ENCODE measurements at regions not wholly inside any gene's neighbourhood (a gene's known extent, or its start where the extent isn't known, plus 50 kb on each side); places are given as distances from the start of the nearest gene placed in this dataset.

- TF ChIP-seq JUN (IDR thresholded peaks at IDR 0.05) (no peak), NFE2L2 (conservative IDR thresholded peaks at IDR 0.05; ENCODE audit: low read length) (no peak), NPAS2 (CRISPR knock-in tag; IDR thresholded peaks at IDR 0.05; ENCODE audit: borderline replicate concordance) (no peak), KDM1A (IDR thresholded peaks at IDR 0.05; ENCODE audit: low read depth) (no peak), FOSB (CRISPR knock-in tag; IDR thresholded peaks at IDR 0.05) (no peak), HDAC2 (IDR thresholded peaks at IDR 0.05) (no peak), EHMT2 (IDR thresholded peaks at IDR 0.05; ENCODE audit: low read depth) (no peak), ZC3H11A (IDR thresholded peaks at IDR 0.05) (no peak), POLR2AphosphoS2 (conservative IDR thresholded peaks at IDR 0.05; ENCODE audit: low read length) (no peak), RARB (CRISPR knock-in tag; IDR thresholded peaks at IDR 0.05) (no peak)
- TF ChIP-seq, protein P1, sequence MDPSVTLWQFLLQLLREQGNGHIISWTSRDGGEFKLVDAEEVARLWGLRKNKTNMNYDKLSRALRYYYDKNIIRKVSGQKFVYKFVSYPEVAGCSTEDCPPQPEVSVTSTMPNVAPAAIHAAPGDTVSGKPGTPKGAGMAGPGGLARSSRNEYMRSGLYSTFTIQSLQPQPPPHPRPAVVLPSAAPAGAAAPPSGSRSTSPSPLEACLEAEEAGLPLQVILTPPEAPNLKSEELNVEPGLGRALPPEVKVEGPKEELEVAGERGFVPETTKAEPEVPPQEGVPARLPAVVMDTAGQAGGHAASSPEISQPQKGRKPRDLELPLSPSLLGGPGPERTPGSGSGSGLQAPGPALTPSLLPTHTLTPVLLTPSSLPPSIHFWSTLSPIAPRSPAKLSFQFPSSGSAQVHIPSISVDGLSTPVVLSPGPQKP (IDR thresholded peaks at IDR 0.05; ENCODE audit: low read depth, low read length), result no peak
Measured at GRCh38 chr7:55305135-55305534, 60.0 kb upstream of the LANCL2 start (continued).

DNA sequence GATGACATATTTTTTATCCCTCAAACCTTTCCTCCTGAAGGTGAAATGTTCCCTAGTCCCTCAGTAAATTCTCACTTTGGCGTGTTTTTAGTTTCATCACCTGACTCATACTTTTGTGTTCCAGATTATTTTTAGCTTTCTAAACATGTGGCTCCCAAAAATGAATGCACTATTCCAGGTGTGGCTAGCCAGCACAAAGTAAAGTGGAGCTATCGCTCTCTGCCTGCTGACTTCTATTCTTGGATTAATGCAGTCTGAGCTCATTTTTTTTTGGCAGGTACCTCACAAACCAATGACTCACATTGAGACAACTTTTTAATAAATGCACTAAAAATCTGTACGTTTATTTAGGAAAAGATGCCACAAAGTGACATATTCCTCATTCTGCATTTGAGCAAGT, 58.8 kb upstream of the LANCL2 start:
- FAIRE-seq (no peak), DNase-seq (ENCODE audit: low read depth in 1 of 2, low spot score in 1 of 2) (no peak), ATAC-seq (no peak)
- no peak overlapping the region for H3K4me3 ChIP-seq
- H3K27ac ChIP-seq, result no peak overlapping the region
- no peaks in the 10 kb centered on the region for H3K9me3 ChIP-seq
- no peak overlapping the region for H3K4me2 ChIP-seq
- ChIA-PET CTCF (interaction anchor here (0.7 to 4.3 kb wide), 4 partner anchors 20 to 109 kb away, joined by 3 to 17 read pairs (median 3); no protein-coding TSS in a partner anchor), POLR2A (interaction anchor here (0.6 to 3.6 kb wide), 2 partner anchors 8 to 59 kb away, joined by 3 to 12 read pairs; partner anchors contain the start of gene LANCL2)
- H3K4me1 ChIP-seq, result no peaks in the 10 kb centered on the region
- 31% methylated on average over 3 of the region's 3 CpGs for WGBS (ENCODE audit: missing lambda C conversion rate)
- TF ChIP-seq POLR2AphosphoS2 (conservative IDR thresholded peaks at IDR 0.05; ENCODE audit: low read length) (no peak), JUNB (IDR thresholded peaks at IDR 0.05) (no peak), HOXB5 (CRISPR knock-in tag; IDR thresholded peaks at IDR 0.05) (no peak), POLR2A (IDR thresholded peaks at IDR 0.05; ENCODE audit: low read length) (no peak), CBX2 (IDR thresholded peaks at IDR 0.05; ENCODE audit: borderline replicate concordance, low read depth) (no peak), EP300 (IDR thresholded peaks at IDR 0.05) (no peak), FOSL2 (IDR thresholded peaks at IDR 0.05) (no peak), FOSL2 (CRISPR knock-in tag; IDR thresholded peaks at IDR 0.05) (no peak), ZNF302 (CRISPR knock-in tag; IDR thresholded peaks at IDR 0.05) (no peak), EHF (CRISPR knock-in tag; IDR thresholded peaks at IDR 0.05) (no peak), PHF8 (IDR thresholded peaks at IDR 0.05; ENCODE audit: borderline replicate concordance, low read depth) (no peak), HMGXB4 (CRISPR knock-in tag; IDR thresholded peaks at IDR 0.05; ENCODE audit: borderline replicate concordance) (no peak), SMC3 (IDR thresholded peaks at IDR 0.05) (no peak), CTCF (IDR thresholded peaks at IDR 0.05) (no peak), CHD4 (IDR thresholded peaks at IDR 0.05; ENCODE audit: borderline replicate concordance) (no peak), CHD2 (IDR thresholded peaks at IDR 0.05; ENCODE audit: low read length, partially characterized antibody) (no peak), RARB (CRISPR knock-in tag; IDR thresholded peaks at IDR 0.05) (no peak)
